SHP77 (cell line): ENCODE measurements at regions not wholly inside any gene's neighbourhood (a gene's known extent, or its start where the extent isn't known, plus 50 kb on each side); places are given as distances from the start of the nearest gene placed in this dataset.
"Not testable (repeated sequence)": the region's sequence is repeated elsewhere in the genome, so short reads cannot be mapped to it uniquely, and the experiment has no call there.

ENCODE experiments used
- DNase-seq, 2 experiments: peaks; one replicate each; lab custom pipeline; 2025; lab: John Stamatoyannopoulos, UW

DNA sequence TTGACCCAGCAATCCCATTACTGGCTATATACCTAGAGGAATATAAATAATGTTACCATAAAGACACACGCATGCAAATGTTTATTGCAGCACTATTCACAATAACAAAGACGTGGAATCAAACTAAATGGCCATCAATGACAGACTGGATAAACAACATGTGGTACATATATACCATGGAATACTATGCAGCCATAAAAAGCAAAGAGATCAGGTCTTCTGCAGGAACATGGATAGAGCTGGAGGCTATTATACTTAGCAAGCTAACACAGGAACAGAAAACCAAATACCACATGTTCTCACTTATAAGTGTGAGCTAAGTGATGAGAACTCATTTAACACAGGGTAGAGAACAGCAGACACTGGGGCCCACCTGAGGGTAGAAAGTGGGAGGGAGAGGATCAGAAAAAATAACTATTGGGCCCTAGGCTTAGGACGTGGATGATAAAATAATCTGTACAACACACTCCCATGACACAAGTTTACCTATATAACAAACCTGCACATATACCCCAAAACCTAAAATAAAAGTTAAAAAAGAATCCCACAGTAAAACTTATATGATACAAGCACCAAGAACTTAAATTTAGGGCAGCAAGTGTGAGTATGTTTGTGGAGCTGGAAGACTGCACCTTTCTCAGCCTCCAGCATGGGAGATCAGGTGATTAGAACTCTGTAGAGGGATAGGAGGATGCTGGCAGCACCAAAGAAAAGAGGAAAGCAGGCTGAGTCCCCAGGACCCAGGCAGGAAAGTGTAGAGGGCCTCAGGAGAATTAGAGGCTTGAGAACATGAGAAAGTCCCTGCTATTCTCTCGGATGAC lies 320.8 kb upstream of the USP24 start:
- no peak for DNase-seq

DNA sequence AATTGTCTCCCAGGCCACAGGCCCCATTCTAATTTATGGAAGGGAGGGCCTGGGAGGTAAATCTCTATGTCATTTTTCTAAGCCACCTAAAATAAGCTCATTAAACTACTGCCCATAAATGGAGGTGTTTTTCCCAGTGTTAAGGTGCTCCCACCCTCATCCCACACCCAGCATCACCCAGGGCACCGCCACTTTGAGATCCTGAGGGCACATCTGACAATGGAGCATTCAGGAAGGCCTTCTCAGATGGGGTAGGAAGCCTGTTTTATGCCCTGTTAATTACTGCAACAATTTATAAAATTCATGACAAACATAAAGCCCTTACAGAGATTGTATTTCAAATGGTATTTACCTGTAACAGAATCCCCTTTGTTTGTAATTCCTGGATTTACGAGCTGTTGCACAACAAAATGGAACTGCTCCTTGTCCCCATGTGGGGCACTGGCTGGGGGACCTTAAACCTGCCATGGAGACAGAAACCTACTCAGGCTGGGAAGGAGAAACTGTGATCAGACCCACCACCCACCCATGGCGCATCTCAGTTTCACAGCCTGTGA lies 319.5 kb upstream of the USP24 start:
- no peak for DNase-seq

- DNase-seq: no peak
Observed at GRCh38 chr1:55531644-55532043, 316.5 kb upstream of the USP24 start.

DNA sequence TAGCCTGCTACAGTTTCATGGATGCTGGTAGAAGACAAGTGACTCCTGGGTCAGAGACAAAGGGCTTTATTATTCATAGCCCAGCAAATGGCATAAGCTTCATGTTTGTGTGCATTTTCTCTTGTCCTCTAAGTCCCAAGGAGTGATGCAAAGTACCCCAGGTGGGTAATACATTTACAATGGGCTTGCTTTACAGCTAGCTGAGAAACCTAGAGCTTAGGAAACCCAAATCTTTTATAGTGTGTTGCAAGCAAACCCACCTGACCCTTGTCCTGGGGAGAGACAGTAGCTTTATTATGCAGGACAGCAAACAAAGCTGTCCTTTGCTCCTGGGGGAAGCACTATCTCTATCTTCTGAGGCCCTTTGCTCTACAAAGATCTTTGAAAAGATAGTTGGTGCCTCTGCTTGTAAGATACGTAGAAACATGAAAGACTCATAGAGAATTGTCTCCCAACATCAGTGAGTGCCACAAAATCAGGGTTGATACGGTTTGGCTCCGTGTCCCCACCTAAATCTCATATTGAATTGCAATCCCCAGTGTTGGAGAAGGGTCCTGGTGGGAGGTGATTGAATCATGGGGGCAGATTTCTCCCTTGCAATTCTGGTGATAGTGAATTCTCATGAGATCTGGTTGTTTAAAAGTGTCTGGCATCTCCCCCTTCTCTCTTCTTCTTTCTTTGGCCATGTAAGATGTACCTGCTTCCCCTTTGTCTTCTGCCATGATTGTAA lies 315.8 kb upstream of the USP24 start:
- DNase-seq: no peak

DNA sequence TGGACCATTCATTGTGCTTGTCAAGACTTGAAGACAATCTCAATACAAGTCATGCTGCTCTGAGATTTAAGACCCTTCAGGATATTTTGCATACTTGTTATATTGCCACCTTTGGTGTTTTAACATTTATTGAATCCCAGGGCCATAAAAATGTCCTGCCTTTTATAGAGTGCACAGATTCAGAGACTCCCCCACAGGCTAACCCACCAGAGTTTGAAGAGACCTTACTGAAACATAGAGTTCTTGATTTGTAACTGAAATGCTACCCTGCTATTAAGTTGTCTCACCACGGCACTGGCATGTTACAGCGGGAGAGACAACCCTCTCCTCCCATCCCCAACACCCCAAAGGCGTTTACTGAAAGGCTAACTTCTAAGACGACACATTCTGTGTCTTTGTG lies 313.9 kb upstream of the USP24 start:
- DNase-seq: no peak

DNA sequence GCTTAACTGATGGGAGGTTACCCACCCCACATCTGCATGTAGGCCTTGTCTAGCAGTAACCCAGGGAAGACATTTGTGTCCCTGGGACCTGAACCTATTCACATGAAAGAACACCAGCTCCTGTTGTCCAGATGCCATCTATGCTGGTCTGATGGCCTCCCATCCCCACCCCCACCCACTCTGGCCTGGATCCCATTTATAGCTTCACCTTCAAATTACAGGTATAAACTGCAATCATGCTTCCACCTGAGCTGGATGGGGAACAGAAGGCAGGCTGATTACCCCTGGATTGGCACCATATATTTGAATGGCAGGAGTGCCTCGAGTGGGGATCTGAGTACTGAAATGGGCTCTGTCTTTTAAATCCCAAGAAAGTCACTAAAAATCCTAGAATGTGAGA lies 312.7 kb upstream of the USP24 start:
- no peak for DNase-seq

GRCh38 chr1:55526716-55527115 lies 311.6 kb upstream of the USP24 start:
- DNase-seq: no peak

DNA sequence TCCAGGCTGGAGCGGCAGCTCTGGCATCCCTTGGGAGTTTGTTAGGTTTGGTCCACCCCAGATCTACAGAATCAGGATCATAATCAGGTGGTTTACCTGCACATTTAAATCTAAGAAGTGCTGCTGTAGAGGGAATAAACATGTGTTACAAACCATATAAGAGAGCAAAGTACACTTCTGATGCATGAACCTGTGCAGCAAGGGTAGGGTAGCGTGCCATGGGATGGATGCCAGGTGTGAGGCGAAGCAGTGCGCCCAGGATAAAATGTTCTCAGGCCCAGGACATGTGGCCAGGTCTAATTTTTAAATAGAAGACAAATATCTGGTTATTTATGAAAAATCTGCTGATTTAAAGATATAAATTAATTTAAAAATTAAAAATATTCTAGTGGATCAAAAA lies 308.8 kb upstream of the USP24 start:
- no peak for DNase-seq

DNA sequence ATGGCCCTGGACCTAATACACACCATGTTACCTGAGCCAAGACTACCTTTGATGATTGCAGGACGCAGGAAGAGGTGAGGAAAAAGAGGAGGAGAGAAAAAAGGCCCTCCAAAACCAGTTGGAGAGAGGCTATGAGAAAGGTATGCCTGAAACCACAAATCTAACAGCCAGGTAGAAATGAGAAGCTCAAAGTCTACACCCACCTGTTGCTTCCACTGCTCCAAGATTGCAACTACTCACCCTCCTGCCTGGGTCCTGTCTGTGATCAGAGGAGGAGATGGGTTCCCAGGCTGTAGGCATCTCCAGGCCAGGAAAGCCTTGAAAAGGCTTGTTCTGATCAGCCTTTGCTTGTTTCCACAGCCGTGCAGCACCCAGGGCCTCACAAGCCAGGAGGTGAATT lies 307.8 kb upstream of the USP24 start:
- no peak for DNase-seq

- DNase-seq: no peak
Observed at GRCh38 chr1:55522353-55522903, 307.3 kb upstream of the USP24 start.

DNA sequence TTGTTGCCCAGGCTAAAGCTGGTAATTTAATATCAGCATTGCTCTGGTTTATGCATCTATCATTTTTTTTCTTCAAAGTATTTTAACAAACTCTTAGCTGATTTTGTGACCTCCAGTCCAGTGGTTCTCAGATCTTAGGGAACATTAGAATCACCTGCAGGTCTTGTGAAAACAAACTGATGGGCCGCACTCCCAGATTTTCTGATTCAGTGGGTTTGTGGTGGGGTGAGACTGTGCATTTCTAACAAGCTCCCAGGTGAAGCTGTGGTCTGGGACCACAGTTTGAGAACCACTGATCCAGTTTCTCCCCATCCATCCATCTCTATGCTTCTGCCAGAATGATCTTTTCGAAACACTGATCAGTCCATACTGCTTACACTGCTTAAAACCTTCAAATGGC lies 305.7 kb upstream of the USP24 start:
- no peak for DNase-seq

DNA sequence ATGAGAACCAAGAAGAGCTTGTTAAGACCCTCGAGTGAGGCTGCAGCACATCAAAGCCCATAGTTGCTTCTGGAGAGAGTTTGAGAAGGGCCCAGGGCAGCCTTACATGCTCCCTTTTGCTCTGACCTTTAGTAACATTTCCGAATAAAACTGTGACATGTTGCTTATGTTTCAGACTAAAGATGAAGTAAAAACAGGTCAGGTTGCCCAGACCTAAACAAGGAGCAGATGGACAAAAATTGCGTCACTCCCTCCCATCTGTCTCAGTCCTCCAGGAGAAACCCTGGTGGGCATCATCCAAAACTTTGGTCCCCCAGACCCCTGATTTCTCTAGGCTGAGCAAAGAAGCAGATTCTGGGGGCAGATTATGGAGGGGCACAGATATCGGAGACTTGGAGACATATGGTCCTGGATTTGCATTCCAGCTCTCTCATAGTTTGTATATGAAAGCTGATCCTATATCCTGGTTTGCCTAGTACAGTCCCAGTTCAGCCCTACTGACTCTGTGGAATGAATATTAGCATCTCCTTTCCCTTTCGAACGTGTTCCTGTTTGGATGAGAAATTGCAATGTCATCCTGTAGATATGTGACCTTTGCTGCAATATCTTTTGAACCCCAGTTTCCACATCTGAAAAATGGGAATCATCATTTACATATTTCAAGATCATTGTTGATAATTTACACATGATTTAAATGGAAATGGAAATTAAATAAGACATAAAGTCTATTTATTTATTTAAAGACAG lies 304.9 kb upstream of the USP24 start:
- DNase-seq: no peak

- DNase-seq: no peak
Observed at GRCh38 chr1:55519276-55519675, 304.1 kb upstream of the USP24 start.

DNA sequence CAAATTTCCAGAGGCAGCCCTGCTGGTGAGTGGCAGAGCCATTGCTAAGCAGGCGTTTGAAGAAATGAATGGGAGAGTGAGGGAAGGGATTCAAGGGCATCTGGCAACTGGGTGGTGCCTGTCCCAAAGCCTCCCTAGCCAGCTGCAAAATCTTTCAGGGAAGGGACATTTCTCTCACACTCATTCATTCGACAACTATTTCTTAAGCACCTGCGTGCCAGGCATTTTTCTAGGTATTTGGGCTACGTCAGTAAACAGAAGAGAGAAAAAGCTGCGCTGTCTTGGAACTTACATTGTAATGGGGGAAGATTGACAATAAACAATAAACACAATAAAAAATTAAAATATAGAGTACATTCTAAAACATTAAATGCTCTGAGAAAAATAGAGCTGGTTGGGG lies 301.9 kb upstream of the USP24 start:
- no peak for DNase-seq

GRCh38 chr1:55514571-55514970 lies 299.4 kb upstream of the USP24 start:
- not testable (repeated sequence) for DNase-seq

- no peak for DNase-seq
Observed at GRCh38 chr1:55512466-55512865, 297.3 kb upstream of the USP24 start.

- DNase-seq: no peak
Observed at GRCh38 chr1:55507578-55507931, 292.4 kb upstream of the USP24 start.

GRCh38 chr1:55506740-55507577 lies 291.8 kb upstream of the USP24 start:
- DNase-seq: no peak

DNA sequence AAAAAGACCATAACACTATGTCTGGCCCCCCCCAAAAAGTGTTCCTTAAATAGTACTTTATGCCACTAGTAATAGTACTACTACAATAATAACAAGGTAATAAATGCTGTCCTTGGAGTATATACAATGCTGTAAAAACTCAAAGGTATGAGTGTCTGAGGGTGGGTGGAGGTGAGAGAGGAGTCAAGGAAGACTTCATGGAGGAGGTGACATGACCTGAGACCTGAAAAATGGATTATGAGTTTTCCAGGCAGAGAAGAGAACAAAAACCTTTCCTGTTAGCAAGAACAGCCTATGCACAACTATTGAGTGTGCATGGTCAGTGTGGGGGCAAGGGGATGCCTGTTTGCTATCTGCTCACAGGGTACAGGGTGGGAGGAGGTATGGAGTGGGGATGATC lies 290.2 kb upstream of the USP24 start:
- no peak for DNase-seq

GRCh38 chr1:55504306-55504731 lies 289.2 kb upstream of the USP24 start:
- DNase-seq: no peak

- no peak for DNase-seq
Observed at GRCh38 chr1:55503663-55504305, 288.6 kb upstream of the USP24 start.
